ENCODE measurements at regions not wholly inside any gene's neighbourhood (a gene's known extent, or its start where the extent isn't known, plus 50 kb on each side); places are given as distances from the start of the nearest gene placed in this dataset.

- no peak overlapping the region for H3K4me3 Mint-ChIP-seq (ENCODE audit: unreplicated experiment)
- H3K27me3 ChIP-seq (ENCODE audit: insufficient read depth, low read length): no peaks in the 10 kb centered on the region
- H4K20me1 ChIP-seq (ENCODE audit: insufficient read depth, low read length): no peaks in the 10 kb centered on the region
- no peaks in the 10 kb centered on the region for H3K9me3 Mint-ChIP-seq (ENCODE audit: unreplicated experiment)
- H3K36me3 ChIP-seq (ENCODE audit: insufficient read depth, low read length): no peaks in the 10 kb centered on the region
- DNase-seq (ENCODE audit: low read depth) (no peak), FAIRE-seq (no peak)
- peaks cover 2% of the 10 kb centered on the region for H3K9me3 ChIP-seq (ENCODE audit: insufficient read depth, low read depth, low read length)
- no peak overlapping the region for H3K9ac ChIP-seq (ENCODE audit: low read length)
- H3K36me3 Mint-ChIP-seq (ENCODE audit: low read depth, unreplicated experiment): no peaks in the 10 kb centered on the region
- no peaks in the 10 kb centered on the region for H3K4me1 ChIP-seq (ENCODE audit: insufficient read depth, low read length)
- H3K4me2 ChIP-seq (ENCODE audit: low read length): no peak overlapping the region
- no peak overlapping the region for H3K27ac ChIP-seq (ENCODE audit: low read depth, low read length)
- no peak overlapping the region for H2AFZ ChIP-seq (ENCODE audit: low read depth, low read length)
- no peaks in the 10 kb centered on the region for H3K27me3 Mint-ChIP-seq (ENCODE audit: low read depth, unreplicated experiment)
- H3K79me2 ChIP-seq (ENCODE audit: insufficient read depth, low read length): no peaks in the 10 kb centered on the region
- H3K4me3 ChIP-seq (ENCODE audit: insufficient read depth, low read depth, low read length): no peak overlapping the region
- no peak overlapping the region for H3K27ac Mint-ChIP-seq (ENCODE audit: unreplicated experiment)
- TF ChIP-seq EZH2 (IDR thresholded peaks at IDR 0.05; ENCODE audit: insufficient read depth, low read length): no peak
- no peak for TF ChIP-seq CTCF (IDR thresholded peaks at IDR 0.05; ENCODE audit: insufficient read depth, low read depth, low read length)
- H3K4me1 Mint-ChIP-seq (ENCODE audit: low read depth, unreplicated experiment): no peaks in the 10 kb centered on the region
Measured at GRCh38 chr4:28827866-28828265, 1892.3 kb upstream of the PCDH7 start.

GRCh38 chr4:28831867-28832266 is 1888.3 kb upstream of the PCDH7 start:
- H3K4me1 Mint-ChIP-seq (ENCODE audit: low read depth, unreplicated experiment): no peaks in the 10 kb centered on the region
- H3K27ac ChIP-seq (ENCODE audit: low read depth, low read length): no peak overlapping the region
- DNase-seq (ENCODE audit: low read depth) (no peak), FAIRE-seq (no peak)
- H3K27ac Mint-ChIP-seq (ENCODE audit: unreplicated experiment): no peak overlapping the region
- H3K4me1 ChIP-seq (ENCODE audit: insufficient read depth, low read length): no peaks in the 10 kb centered on the region
- H3K27me3 Mint-ChIP-seq (ENCODE audit: low read depth, unreplicated experiment): no peaks in the 10 kb centered on the region
- no peak overlapping the region for H3K4me3 Mint-ChIP-seq (ENCODE audit: unreplicated experiment)
- H3K9ac ChIP-seq (ENCODE audit: low read length): no peak overlapping the region
- TF ChIP-seq EZH2 (IDR thresholded peaks at IDR 0.05; ENCODE audit: insufficient read depth, low read length) (no peak), CTCF (IDR thresholded peaks at IDR 0.05; ENCODE audit: insufficient read depth, low read depth, low read length) (no peak)
- no peaks in the 10 kb centered on the region for H3K27me3 ChIP-seq (ENCODE audit: insufficient read depth, low read length)
- H3K9me3 Mint-ChIP-seq (ENCODE audit: unreplicated experiment): no peaks in the 10 kb centered on the region
- H3K9me3 ChIP-seq (ENCODE audit: insufficient read depth, low read depth, low read length): no peaks in the 10 kb centered on the region
- no peak overlapping the region for H3K4me2 ChIP-seq (ENCODE audit: low read length)
- no peaks in the 10 kb centered on the region for H4K20me1 ChIP-seq (ENCODE audit: insufficient read depth, low read length)
- no peak overlapping the region for H2AFZ ChIP-seq (ENCODE audit: low read depth, low read length)
- no peaks in the 10 kb centered on the region for H3K36me3 ChIP-seq (ENCODE audit: insufficient read depth, low read length)
- H3K4me3 ChIP-seq (ENCODE audit: insufficient read depth, low read depth, low read length): no peak overlapping the region
- no peaks in the 10 kb centered on the region for H3K36me3 Mint-ChIP-seq (ENCODE audit: low read depth, unreplicated experiment)
- no peaks in the 10 kb centered on the region for H3K79me2 ChIP-seq (ENCODE audit: insufficient read depth, low read length)

GRCh38 chr4:28832444-28832843 is 1887.7 kb upstream of the PCDH7 start:
- H3K36me3 Mint-ChIP-seq (ENCODE audit: low read depth, unreplicated experiment): no peaks in the 10 kb centered on the region
- Histone ChIP-seq H4K20me1 (ENCODE audit: insufficient read depth, low read length) (no peaks in the 10 kb centered on the region), H3K36me3 (ENCODE audit: insufficient read depth, low read length) (no peaks in the 10 kb centered on the region), H3K4me1 (ENCODE audit: insufficient read depth, low read length) (no peaks in the 10 kb centered on the region), H3K27me3 (ENCODE audit: insufficient read depth, low read length) (no peaks in the 10 kb centered on the region), H3K4me2 (ENCODE audit: low read length) (no peak overlapping the region), H3K9me3 (ENCODE audit: insufficient read depth, low read depth, low read length) (no peaks in the 10 kb centered on the region), H3K27ac (ENCODE audit: low read depth, low read length) (no peak overlapping the region), H3K79me2 (ENCODE audit: insufficient read depth, low read length) (no peaks in the 10 kb centered on the region), H2AFZ (ENCODE audit: low read depth, low read length) (no peak overlapping the region), H3K9ac (ENCODE audit: low read length) (no peak overlapping the region), H3K4me3 (ENCODE audit: insufficient read depth, low read depth, low read length) (no peak overlapping the region)
- no peak for FAIRE-seq
- no peak for TF ChIP-seq EZH2 (IDR thresholded peaks at IDR 0.05; ENCODE audit: insufficient read depth, low read length)
- TF ChIP-seq CTCF (IDR thresholded peaks at IDR 0.05; ENCODE audit: insufficient read depth, low read depth, low read length): no peak
- DNase-seq (ENCODE audit: low read depth): no peak
- no peak overlapping the region for H3K27ac Mint-ChIP-seq (ENCODE audit: unreplicated experiment)
- H3K27me3 Mint-ChIP-seq (ENCODE audit: low read depth, unreplicated experiment): no peaks in the 10 kb centered on the region
- H3K4me3 Mint-ChIP-seq (ENCODE audit: unreplicated experiment): no peak overlapping the region
- no peaks in the 10 kb centered on the region for H3K9me3 Mint-ChIP-seq (ENCODE audit: unreplicated experiment)
- no peaks in the 10 kb centered on the region for H3K4me1 Mint-ChIP-seq (ENCODE audit: low read depth, unreplicated experiment)

Data from astrocyte (in vitro differentiated cells and primary cell).